ENCODE measurements at regions not wholly inside any gene's neighbourhood (a gene's known extent, or its start where the extent isn't known, plus 50 kb on each side); places are given as distances from the start of the nearest gene placed in this dataset.

- DNase-seq, result no peak
Measured at GRCh38 chr12:3336606-3337311, 154.2 kb upstream of the PRMT8 start.

GRCh38 chr12:3337944-3338343, 153.1 kb upstream of the PRMT8 start:
- DNase-seq, result no peak

- no peak for DNase-seq
Measured at GRCh38 chr12:3339221-3339620, 151.8 kb upstream of the PRMT8 start.

DNA sequence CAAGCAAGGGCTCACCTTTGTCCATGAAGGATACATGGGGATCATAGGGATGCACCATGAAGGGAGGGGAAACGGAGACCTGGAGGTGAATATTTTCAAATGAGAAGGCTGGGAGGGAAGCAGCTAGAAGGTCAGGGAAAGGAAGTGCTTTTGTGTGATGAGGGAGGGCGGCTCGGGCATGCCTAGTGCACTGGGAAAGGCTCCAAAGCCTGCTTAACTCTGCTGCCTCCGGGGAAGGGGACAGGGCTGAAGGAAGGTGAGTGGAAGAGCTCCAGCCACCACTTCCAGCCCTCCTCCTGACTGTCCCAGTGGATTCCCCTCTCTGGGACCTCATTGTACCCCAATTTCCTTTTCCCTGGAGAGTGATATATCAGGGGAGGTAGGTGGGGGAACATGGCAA, 149.4 kb upstream of the PRMT8 start:
- peak in 1 of 2 experiments; percentile 69 for DNase-seq

GRCh38 chr12:3342051-3342450, 149.0 kb upstream of the PRMT8 start:
- DNase-seq, result peak; percentile 96 to 98

- no peak for DNase-seq
Measured at GRCh38 chr12:3348055-3348454, 142.9 kb upstream of the PRMT8 start.

DNA sequence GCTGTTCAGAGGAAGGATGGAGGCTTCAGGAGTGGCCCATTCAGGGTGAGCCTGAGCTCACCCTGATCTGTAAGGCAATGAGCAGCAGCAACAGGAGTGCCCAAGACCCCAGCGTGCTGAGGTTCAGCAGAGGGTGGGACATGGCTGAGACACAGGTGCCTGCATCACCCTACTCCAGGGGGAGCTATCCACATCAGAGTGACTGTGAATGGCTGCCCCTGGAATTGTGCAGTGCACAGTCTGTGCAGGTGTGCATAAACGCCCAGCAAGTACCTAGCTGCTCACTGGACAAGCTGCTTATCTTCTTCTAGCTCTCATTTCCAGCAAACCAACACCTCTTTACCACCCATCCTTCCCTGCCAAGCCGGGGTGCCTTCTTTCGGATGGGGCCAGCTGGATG, 140.6 kb upstream of the PRMT8 start:
- no peak for DNase-seq

- DNase-seq, result no peak
Measured at GRCh38 chr12:3351731-3352130, 139.3 kb upstream of the PRMT8 start.

- DNase-seq, result no peak
Measured at GRCh38 chr12:3352230-3352629, 138.8 kb upstream of the PRMT8 start.

DNA sequence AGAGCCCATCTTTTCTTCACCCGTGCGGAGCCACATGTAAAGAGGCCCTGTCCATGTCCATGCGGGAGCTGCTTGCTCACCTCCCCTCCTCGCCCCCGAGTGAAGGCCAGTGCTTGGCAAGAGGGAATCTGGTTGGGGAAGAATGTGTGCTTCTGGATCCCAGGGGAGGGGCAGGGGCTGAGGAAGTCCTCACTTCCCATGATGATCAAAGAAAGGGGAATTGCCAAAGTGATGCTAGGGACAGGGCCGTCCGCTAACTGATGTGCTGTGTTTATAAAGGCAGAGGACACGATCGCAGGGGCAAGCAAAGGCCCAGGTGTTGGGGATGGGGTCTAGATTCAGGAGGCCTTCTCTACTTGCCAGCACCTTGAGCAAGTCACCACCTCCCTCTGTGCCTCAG, 137.4 kb upstream of the PRMT8 start:
- no peak for DNase-seq

- DNase-seq, result no peak
Measured at GRCh38 chr12:3354586-3354985, 136.4 kb upstream of the PRMT8 start.

- DNase-seq, result no peak
Measured at GRCh38 chr12:3355378-3355900, 135.6 kb upstream of the PRMT8 start.

GRCh38 chr12:3357950-3358525, 133.0 kb upstream of the PRMT8 start:
- no peak for DNase-seq

DNA sequence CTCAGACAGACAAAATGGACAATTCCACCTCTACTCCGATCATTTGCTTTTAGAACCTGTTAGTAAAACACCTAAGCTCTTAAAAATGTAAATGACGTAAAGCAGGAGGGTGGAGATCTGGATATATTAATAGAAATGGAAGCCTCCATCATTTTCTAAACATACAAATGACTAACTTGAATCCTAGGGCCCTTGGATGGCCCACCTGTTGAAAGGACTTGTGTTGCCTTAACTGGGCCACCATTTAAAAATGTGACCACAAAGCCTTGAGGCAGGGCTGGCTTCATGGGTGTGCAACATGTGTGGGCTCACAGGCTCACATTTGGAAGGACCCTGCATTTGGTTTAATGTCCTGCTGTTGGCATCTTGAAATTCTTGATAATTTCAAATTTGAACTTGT, 131.5 kb upstream of the PRMT8 start:
- DNase-seq, result no peak

DNA sequence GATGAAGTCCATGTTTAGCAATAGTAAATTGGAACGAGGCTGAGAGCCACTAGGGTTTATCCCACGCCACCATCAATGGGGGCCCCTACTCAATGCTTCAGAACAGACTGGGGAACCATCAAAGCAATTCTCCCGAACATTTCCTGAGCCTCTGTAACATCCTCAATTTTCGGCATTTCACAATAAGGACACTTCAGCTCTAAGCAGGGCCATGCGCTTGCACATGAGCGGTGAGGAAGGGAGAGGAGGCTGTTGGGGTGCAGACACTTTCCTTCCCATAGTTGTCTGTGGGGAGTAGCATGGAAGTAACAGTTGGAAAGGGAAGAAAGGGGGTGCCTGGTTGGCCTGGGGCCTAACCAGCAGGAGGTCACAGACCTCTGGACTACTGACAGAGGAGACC, 129.9 kb upstream of the PRMT8 start:
- DNase-seq, result no peak

DNA sequence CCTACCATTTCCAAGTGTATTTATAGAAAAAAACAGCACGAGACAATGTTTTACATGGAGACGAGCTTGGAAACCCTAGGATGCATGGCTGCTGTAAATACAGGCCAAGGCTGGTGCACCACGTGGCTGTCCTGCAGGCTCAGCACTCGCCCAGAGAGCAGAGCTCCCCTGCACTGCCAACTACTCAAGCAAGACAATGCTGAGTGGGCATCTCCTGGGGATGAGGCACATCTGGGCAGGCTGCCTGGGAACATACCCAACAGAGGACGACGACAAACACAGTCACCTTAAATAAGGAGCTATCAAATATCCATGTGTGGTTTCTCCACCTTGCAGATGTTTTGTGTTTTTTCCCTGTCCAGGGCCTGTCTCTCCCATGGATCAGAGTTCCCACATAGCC, 128.3 kb upstream of the PRMT8 start:
- no peak for DNase-seq

DNA sequence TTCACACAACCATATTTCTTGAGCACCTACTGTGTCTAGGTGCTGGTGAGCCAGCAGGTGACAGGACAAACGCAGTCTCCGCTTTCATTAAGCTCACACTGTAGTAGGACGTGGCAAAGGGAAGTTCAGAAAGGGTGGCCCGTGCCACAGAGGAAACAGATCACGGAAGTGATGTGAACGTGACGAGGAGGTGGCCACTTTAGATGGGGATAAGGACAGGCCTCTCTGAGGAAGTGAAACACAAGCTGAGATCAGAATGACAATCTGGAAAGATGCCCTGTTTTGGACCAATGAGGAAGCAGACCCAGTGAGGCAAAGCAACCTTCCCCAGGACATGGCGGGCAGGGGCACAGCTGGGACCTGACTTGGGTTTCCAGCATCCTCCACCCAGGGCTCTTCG, 127.4 kb upstream of the PRMT8 start:
- no peak for DNase-seq

DNA sequence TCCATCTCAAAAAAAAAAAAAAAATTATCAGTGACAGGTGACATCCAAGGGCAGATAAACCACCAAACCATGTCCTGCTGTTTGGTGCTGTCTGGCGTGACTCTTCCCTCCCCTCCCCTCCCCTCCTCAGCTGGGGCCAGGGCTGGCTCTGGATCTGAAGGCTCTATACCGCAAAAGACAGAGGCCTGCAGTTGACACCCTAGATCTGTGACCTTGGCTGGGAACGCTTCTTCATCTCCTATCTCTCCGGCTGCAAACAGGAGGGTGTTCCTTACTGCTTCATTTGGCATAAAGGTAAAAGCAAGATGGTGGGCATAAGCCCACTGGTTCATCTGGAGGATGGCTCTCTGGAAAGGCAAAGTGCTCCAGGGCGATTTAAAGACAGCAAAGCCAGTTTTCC, 126.8 kb upstream of the PRMT8 start:
- DNase-seq, result no peak

GRCh38 chr12:3364661-3365462, 126.1 kb upstream of the PRMT8 start:
- DNase-seq, result no peak

DNA sequence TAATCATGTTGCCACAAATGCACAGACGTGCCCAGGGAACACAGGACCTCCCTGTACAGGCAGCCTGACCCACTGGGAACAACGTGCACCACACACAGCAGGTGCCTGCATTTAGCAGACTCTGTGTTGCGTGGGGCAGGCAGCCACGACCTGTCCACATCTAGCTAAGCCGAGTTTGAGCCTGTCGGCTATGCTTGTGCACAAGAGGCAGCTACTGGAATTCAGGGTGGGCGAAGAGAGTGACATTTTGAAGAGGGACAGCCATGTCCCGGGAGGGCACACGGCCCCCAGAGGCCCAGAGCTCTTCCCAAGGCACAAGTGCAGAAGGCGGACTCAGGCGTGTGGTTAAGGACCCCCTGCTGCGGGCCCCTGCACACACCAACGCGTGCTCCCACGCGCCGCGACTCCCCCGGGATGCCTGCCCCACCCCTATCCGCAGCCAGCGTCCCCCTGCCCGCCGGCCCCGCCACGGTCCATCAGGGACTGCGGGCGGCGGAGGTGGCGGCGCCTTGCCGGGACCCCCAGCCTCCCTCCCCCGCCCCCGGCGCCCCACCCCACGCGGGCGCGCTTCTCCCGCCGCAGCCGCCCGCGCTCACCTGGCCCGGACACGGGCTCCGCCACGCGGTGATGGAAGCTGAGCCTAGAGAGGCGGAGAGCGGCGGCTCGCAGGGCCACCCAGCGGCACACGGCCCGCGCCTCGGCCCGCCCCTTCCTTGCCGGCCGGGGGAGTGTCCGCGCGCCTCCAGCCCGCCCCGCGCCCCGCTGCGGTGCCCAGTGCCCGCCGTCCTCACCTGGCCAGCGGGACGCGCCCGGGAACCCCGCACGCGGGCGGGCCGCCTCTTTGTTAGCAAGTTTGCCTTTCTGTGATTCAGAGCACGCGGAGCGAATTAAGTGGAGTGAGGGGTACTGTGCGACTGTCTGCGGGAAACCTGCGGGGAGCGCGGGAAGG, 125.3 kb upstream of the PRMT8 start:
- peak; percentile 25 to 41 for DNase-seq

DNA sequence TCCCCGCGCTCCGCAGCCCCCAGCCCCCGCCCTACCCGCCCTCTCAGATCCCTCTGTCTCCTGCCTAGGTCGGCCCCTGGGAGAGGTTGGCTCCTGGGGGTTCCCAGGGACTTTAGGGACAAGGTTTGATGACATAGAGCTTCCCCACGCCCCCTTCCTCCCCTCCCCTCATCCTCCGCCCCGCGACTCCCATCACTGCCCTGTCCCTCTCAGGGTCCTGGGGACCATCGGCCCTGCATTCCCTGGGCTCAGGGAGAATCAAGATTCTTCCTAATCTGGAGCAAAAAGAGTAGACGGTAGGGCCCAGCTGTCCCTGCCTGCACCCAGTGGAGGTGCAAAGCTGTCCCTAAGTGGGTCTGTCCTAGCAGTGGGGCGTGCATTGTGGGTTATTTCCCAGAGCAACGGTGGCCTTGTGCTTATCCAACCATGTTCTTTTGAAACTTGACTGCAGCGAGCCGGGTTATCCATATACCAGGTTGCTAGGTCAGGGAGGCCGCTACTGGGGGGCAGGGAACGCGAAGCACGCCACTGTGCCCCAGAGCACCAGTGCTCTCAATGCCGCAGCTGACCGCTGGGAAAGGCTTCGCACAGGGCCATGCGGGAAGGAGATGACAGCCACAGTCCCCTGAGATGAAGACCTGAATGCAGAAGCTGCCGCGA, 124.4 kb upstream of the PRMT8 start:
- DNase-seq, result peak in 1 of 2 experiments; percentile 5
